Peyer's patch (tissue), 4 donors: ENCODE measurements at regions not wholly inside any gene's neighbourhood (a gene's known extent, or its start where the extent isn't known, plus 50 kb on each side); places are given as distances from the start of the nearest gene placed in this dataset.

ENCODE experiments used
- DNase-seq, 3 donors: peaks; one replicate each; pipeline ENCODE4 v3.0.0-alpha.2; 2017 to 2019
- H3K27ac ChIP-seq, 4 donors: fragments of 200-600 bp; sonication (generic); one replicate each; pipeline ENCODE4 v1.5.1; 2016 to 2019
- H3K27me3 ChIP-seq, 2 donors: fragments of 200-600 bp; sonication (generic); one replicate each; pipeline ENCODE4 v1.5.1; 2019
- H3K36me3 ChIP-seq, 3 donors: fragments of 200-600 bp; sonication (generic); one replicate each; pipeline ENCODE4 v1.5.1; 2016 to 2019
- H3K4me1 ChIP-seq, 4 donors: fragments of 200-600 bp; sonication (generic); one replicate each; pipeline ENCODE4 v1.5.1; 2016 to 2019
- H3K4me3 ChIP-seq, 4 donors: fragments of 200-600 bp; sonication (generic); 1 replicate in 3 of 4; 2 replicates in 1 of 4; pipeline ENCODE4 v1.5.1; 2016 to 2019; ENCODE audit warnings: mild to moderate bottlenecking in 1 of 4
- H3K9me3 ChIP-seq, 4 donors: fragments of 200-600 bp; sonication (generic); one replicate each; pipeline ENCODE4 v1.5.1; 2016 to 2019; ENCODE audit warnings: mild to moderate bottlenecking in 1 of 4
- CTCF ChIP-seq, 6 experiments: fragments of 450-650 bp in 4 of 6; fragments of 200-600 bp in 2 of 6; sonication (generic) in 1 of 6; IDR thresholded peaks; one replicate each; pipeline ENCODE4 v1.5.1; 2017 to 2019; ENCODE audit warnings: antibody characterized with exemption in 6 of 6, mild to moderate bottlenecking in 3 of 6, moderate library complexity in 1 of 6
- POLR2A ChIP-seq, 2 donors: fragments of 450-650 bp; IDR thresholded peaks; one replicate each; pipeline ENCODE4 v1.5.1; 2017; ENCODE audit warnings: antibody characterized with exemption in 2 of 2, mild to moderate bottlenecking in 2 of 2, moderate library complexity in 2 of 2

DNA sequence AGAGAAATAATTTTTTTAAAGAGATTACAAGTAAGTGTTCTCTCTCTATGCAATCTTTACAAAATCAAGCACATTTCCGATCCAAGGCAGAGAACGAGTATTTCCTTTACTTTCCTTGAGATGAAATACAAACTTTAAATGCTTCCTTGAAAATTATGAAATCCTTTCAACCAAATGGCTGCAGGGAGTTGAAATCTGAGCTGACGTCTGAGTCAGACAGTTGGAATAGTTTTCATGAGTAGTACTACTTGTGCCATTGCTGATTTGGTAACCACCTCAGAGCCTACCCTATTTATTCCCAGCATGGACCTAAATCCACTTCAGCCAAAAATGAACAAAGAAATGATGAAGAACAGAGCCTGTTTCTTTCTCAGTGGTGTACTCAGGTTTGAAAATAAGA is 183.6 kb downstream of the GIPC2 start:
- Histone ChIP-seq H3K4me3 (no peak overlapping the region), H3K4me1 (no peaks in the 10 kb centered on the region), H3K9me3 (no peaks in the 10 kb centered on the region), H3K27ac (peak overlapping the region in 1 of 4 donors; percentile 31), H3K36me3 (no peaks in the 10 kb centered on the region), H3K27me3 (no peaks in the 10 kb centered on the region)
- DNase-seq: no peak
- no peak for TF ChIP-seq POLR2A (IDR thresholded peaks at IDR 0.05)
- TF ChIP-seq CTCF (IDR thresholded peaks at IDR 0.05): no peak

GRCh38 chr1:78231477-78231876 is 185.7 kb downstream of the GIPC2 start:
- H3K9me3 ChIP-seq: no peaks in the 10 kb centered on the region
- H3K36me3 ChIP-seq: no peaks in the 10 kb centered on the region
- peak in 1 of 3 donors; percentile 49 for DNase-seq
- H3K27me3 ChIP-seq: no peaks in the 10 kb centered on the region
- TF ChIP-seq POLR2A (IDR thresholded peaks at IDR 0.05): no peak
- TF ChIP-seq CTCF (IDR thresholded peaks at IDR 0.05): no peak
- peak overlapping the region in 1 of 4 donors; percentile 51 for H3K27ac ChIP-seq
- H3K4me3 ChIP-seq: no peak overlapping the region
- no peaks in the 10 kb centered on the region for H3K4me1 ChIP-seq

DNA sequence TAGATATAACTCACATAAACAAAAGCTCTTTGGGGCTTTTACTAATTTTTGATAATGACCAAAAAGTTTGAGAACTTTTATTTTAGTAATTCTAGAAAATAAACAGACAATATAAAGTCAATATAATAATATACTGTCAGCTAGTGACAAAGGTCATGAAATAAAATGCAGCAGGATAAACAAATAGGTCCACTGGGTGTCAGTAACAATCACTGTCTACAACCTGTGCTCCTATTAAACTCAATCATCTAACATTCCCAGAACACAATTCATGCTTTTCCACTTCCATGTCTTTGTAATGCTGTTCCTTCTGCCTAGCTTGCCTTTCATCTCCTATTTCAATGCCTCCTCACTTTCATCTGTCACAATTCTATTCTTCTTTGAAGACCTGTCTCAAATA is 186.1 kb downstream of the GIPC2 start:
- Histone ChIP-seq H3K4me1 (no peaks in the 10 kb centered on the region), H3K27ac (no peak overlapping the region)

GRCh38 chr1:78232630-78233029 is 186.9 kb downstream of the GIPC2 start:
- Histone ChIP-seq H3K27me3 (no peaks in the 10 kb centered on the region), H3K4me1 (no peaks in the 10 kb centered on the region), H3K4me3 (no peak overlapping the region), H3K27ac (no peak overlapping the region), H3K9me3 (no peaks in the 10 kb centered on the region), H3K36me3 (no peaks in the 10 kb centered on the region)
- TF ChIP-seq POLR2A (IDR thresholded peaks at IDR 0.05) (no peak), CTCF (IDR thresholded peaks at IDR 0.05) (no peak)
- DNase-seq: no peak

More for the DNA sequence above, 186.1 kb downstream of the GIPC2 start:
- H3K4me3 ChIP-seq: no peak overlapping the region
- no peak for TF ChIP-seq POLR2A (IDR thresholded peaks at IDR 0.05)
- TF ChIP-seq CTCF (IDR thresholded peaks at IDR 0.05): peak in 3 of 6 experiments; percentile 23 to 48 (median 35)
- no peaks in the 10 kb centered on the region for H3K9me3 ChIP-seq
- no peaks in the 10 kb centered on the region for H3K27me3 ChIP-seq
- no peak for DNase-seq
- no peaks in the 10 kb centered on the region for H3K36me3 ChIP-seq

DNA sequence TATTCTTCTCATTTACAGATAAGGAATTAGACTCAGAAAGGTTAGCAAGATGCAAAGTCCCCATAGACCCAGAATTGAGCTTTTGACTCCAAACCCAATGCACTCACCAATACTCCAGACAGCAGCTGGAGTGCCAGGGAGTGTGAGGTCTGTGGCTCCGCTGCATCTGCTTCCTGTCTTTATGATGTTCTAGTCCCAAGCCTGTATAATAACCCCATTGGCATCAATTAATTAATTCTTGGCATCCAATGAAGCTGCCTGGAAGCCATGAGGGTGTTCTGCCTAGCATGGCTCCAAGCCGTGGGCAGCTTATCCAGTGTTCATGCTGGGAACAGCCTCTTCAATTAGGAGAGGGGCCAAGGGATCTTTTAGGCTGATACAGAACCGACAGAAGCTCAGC is 188.7 kb downstream of the GIPC2 start:
- TF ChIP-seq POLR2A (IDR thresholded peaks at IDR 0.05) (no peak), CTCF (IDR thresholded peaks at IDR 0.05) (no peak)
- no peak overlapping the region for H3K4me3 ChIP-seq
- H3K27ac ChIP-seq: no peak overlapping the region
- no peak for DNase-seq
- H3K36me3 ChIP-seq: no peaks in the 10 kb centered on the region
- no peaks in the 10 kb centered on the region for H3K4me1 ChIP-seq
- H3K9me3 ChIP-seq: no peaks in the 10 kb centered on the region
- H3K27me3 ChIP-seq: no peaks in the 10 kb centered on the region

- no peaks in the 10 kb centered on the region for H3K4me1 ChIP-seq
- DNase-seq: no peak
- H3K27me3 ChIP-seq: no peaks in the 10 kb centered on the region
- no peak for TF ChIP-seq CTCF (IDR thresholded peaks at IDR 0.05)
- TF ChIP-seq POLR2A (IDR thresholded peaks at IDR 0.05): no peak
- H3K9me3 ChIP-seq: no peaks in the 10 kb centered on the region
- H3K4me3 ChIP-seq: no peak overlapping the region
- H3K36me3 ChIP-seq: no peaks in the 10 kb centered on the region
- no peak overlapping the region for H3K27ac ChIP-seq
Observed at GRCh38 chr1:78236716-78237115, 190.9 kb downstream of the GIPC2 start.
